Mesothelial cell of epicardium (in vitro differentiated cells): ENCODE measurements at regions not wholly inside any gene's neighbourhood (a gene's known extent, or its start where the extent isn't known, plus 50 kb on each side); places are given as distances from the start of the nearest gene placed in this dataset.
A peak's percentile ranks its signal among the peaks of the same experiment; 100 is the strongest.

Experiments used
- DNase-seq, 2 experiments: peaks; one replicate each; pipeline ENCODE4 v3.0.0; 2021; ENCODE audit warnings: low spot score in 2 of 2; ENCODE audit not compliant: unreplicated experiment in 2 of 2
- H3K27ac Mint-ChIP-seq: 2 replicates; pipeline ENCODE4 v1.8.0; 2021; ENCODE audit warnings: mixed read lengths
- H3K27me3 Mint-ChIP-seq: 2 replicates; pipeline ENCODE4 v1.8.0; 2021; ENCODE audit warnings: low read depth, mixed read lengths
- H3K36me3 Mint-ChIP-seq: 2 replicates; pipeline ENCODE4 v1.8.0; 2021; ENCODE audit warnings: mixed read lengths
- H3K4me1 Mint-ChIP-seq: 2 replicates; pipeline ENCODE4 v1.8.0; 2021; ENCODE audit warnings: mixed read lengths
- H3K4me3 Mint-ChIP-seq: 2 replicates; pipeline ENCODE4 v1.8.0; 2021; ENCODE audit warnings: mild to moderate bottlenecking, moderate library complexity, mixed read lengths
- H3K9me3 Mint-ChIP-seq: 2 replicates; pipeline ENCODE4 v1.8.0; 2021; ENCODE audit warnings: mixed read lengths
- TF ChIP-seq, protein P1 (sequence below): fragments of 200-600 bp; sonication (generic); IDR thresholded peaks from one replicate; pipeline ENCODE4 v1.5.0; 2021; ENCODE audit warnings: antibody characterized with exemption; ENCODE audit not compliant: unreplicated experiment

GRCh38 chr3:43872301-43872700 is 181.6 kb downstream of the ABHD5 start:
- TF ChIP-seq, protein P1, sequence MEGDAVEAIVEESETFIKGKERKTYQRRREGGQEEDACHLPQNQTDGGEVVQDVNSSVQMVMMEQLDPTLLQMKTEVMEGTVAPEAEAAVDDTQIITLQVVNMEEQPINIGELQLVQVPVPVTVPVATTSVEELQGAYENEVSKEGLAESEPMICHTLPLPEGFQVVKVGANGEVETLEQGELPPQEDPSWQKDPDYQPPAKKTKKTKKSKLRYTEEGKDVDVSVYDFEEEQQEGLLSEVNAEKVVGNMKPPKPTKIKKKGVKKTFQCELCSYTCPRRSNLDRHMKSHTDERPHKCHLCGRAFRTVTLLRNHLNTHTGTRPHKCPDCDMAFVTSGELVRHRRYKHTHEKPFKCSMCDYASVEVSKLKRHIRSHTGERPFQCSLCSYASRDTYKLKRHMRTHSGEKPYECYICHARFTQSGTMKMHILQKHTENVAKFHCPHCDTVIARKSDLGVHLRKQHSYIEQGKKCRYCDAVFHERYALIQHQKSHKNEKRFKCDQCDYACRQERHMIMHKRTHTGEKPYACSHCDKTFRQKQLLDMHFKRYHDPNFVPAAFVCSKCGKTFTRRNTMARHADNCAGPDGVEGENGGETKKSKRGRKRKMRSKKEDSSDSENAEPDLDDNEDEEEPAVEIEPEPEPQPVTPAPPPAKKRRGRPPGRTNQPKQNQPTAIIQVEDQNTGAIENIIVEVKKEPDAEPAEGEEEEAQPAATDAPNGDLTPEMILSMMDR = no peak
- peaks cover 3% of the 10 kb centered on the region for H3K9me3 Mint-ChIP-seq
- no peak overlapping the region for H3K4me3 Mint-ChIP-seq
- H3K36me3 Mint-ChIP-seq = no peaks in the 10 kb centered on the region
- DNase-seq = no peak
- H3K27ac Mint-ChIP-seq = peak overlapping the region; percentile 28
- H3K4me1 Mint-ChIP-seq = peaks cover 25% of the 10 kb centered on the region
- H3K27me3 Mint-ChIP-seq = no peaks in the 10 kb centered on the region

DNA sequence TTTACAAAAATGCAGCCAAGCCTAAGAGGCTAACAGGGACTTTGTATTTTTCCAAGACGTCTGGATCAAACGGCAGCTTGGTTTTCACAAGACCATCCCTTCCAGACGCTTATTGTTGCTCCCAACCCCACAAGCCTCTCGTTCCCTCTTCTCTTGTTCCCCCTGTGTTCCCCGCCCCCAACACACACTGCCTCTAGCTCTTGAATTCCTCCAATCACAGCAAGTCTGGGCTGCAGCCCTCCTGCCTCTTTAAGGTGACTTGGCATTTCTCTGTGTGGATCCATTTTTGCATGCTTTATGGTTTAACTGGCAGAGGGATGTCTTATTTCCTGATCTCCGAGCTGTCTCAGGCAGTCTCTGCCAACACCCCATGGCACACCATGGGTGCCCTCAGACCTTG is 182.2 kb downstream of the ABHD5 start:
- H3K9me3 Mint-ChIP-seq = peaks cover 3% of the 10 kb centered on the region
- no peak overlapping the region for H3K27ac Mint-ChIP-seq
- TF ChIP-seq, protein P1 = no peak
- H3K36me3 Mint-ChIP-seq = no peaks in the 10 kb centered on the region
- peaks cover 25% of the 10 kb centered on the region for H3K4me1 Mint-ChIP-seq
- H3K4me3 Mint-ChIP-seq = no peak overlapping the region
- no peaks in the 10 kb centered on the region for H3K27me3 Mint-ChIP-seq
- no peak for DNase-seq

DNA sequence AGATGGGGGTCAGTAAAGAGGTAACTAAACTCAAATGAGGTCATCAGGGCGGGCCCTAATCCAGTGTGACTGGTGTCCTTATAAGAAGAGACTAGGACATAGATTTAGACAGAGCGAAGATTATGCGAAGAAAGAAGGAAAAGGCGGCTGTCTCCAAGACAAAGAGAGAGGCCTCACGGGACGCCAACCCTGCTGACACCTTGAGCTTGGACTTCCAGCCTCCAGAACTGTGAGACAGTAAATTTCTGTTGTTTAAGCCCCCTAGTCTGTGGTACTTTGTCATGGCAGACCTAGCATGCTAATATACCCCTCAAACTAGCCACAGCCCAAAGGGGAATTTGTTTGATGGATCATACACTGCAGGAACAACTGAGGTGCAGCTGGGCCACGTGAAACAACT is 183.0 kb downstream of the ABHD5 start:
- Mint-ChIP-seq H3K9me3 (peaks cover 3% of the 10 kb centered on the region), H3K27me3 (no peaks in the 10 kb centered on the region), H3K4me1 (peaks cover 25% of the 10 kb centered on the region), H3K36me3 (no peaks in the 10 kb centered on the region), H3K4me3 (no peak overlapping the region), H3K27ac (no peak overlapping the region)
- TF ChIP-seq, protein P1 = no peak
- DNase-seq = no peak

DNA sequence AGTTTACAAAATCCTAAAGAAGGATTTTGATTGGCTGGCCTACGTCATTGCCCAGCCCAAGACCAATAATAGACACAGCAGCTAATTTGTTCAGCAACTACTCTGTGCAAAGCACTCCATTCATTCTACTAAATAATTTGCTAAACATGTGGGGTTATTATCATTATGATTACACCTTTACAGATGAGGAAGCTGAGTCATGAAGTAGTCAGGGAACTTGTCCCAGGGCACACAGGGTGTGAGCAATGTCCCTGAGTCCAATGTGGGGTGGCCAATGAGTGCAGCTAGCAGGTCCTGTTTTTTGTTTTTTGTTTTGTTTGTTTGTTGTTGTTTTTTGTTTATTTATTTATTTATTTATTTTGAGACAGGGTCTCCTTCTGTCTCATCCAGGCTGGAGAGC is 183.6 kb downstream of the ABHD5 start:
- peaks cover 25% of the 10 kb centered on the region for H3K4me1 Mint-ChIP-seq
- H3K4me3 Mint-ChIP-seq = no peak overlapping the region
- H3K36me3 Mint-ChIP-seq = no peaks in the 10 kb centered on the region
- H3K27me3 Mint-ChIP-seq = no peaks in the 10 kb centered on the region
- DNase-seq = no peak
- no peak overlapping the region for H3K27ac Mint-ChIP-seq
- TF ChIP-seq, protein P1 = no peak
- peaks cover 3% of the 10 kb centered on the region for H3K9me3 Mint-ChIP-seq

DNA sequence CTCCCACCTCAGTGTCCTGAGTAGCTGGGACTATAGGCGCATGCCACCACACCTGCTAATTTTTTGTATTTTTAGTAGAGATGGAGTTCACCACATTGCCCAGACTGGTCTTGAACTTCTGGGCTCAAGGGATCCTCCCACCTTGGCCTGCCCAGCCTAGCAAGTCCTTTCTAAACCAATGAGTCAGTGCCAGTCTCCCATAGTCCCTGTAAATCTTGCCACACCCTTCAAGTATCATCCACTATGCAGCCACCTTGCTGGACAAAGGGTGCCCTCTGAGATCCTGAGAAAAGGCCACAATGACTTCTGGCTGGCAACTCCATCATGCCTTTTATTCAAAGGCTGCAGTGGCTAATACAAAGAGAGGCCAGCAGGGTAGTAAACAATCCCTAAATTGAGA is 184.0 kb downstream of the ABHD5 start:
- no peak for DNase-seq
- Mint-ChIP-seq H3K9me3 (peaks cover 3% of the 10 kb centered on the region), H3K27me3 (no peaks in the 10 kb centered on the region), H3K4me1 (peaks cover 25% of the 10 kb centered on the region), H3K27ac (no peak overlapping the region), H3K4me3 (no peak overlapping the region), H3K36me3 (no peaks in the 10 kb centered on the region)
- TF ChIP-seq, protein P1 = no peak

GRCh38 chr3:43876648-43877047 is 185.9 kb downstream of the ABHD5 start:
- no peak for DNase-seq
- H3K27ac Mint-ChIP-seq = no peak overlapping the region
- peaks cover 13% of the 10 kb centered on the region for H3K4me1 Mint-ChIP-seq
- TF ChIP-seq, protein P1 = no peak
- H3K27me3 Mint-ChIP-seq = no peaks in the 10 kb centered on the region
- no peaks in the 10 kb centered on the region for H3K36me3 Mint-ChIP-seq
- peaks cover 3% of the 10 kb centered on the region for H3K9me3 Mint-ChIP-seq
- no peak overlapping the region for H3K4me3 Mint-ChIP-seq
